Hepatocyte (in vitro differentiated cells): ENCODE measurements at regions not wholly inside any gene's neighbourhood (a gene's known extent, or its start where the extent isn't known, plus 50 kb on each side); places are given as distances from the start of the nearest gene placed in this dataset.

Experiments used
- DNase-seq: peaks from one replicate; pipeline ENCODE4 v3.0.0-alpha.2; 2016; ENCODE audit warnings: low spot score
- H2AFZ ChIP-seq: fragments of 200-600 bp; sonication (generic); 2 replicates; pipeline ENCODE4 v1.6.0; 2016; ENCODE audit warnings: antibody characterized with exemption, mild to moderate bottlenecking
- H3K27ac ChIP-seq: fragments of 200-600 bp; sonication (generic); 2 replicates; pipeline ENCODE4 v1.5.1; 2016; ENCODE audit warnings: mild to moderate bottlenecking
- H3K27me3 ChIP-seq: fragments of 200-600 bp; sonication (generic); 2 replicates; pipeline ENCODE4 v1.6.1; 2016
- H3K36me3 ChIP-seq: fragments of 200-600 bp; sonication (generic); replicated peaks from 2 replicates; pipeline ENCODE4 v1.5.1; 2016; ENCODE audit warnings: low read depth; ENCODE audit not compliant: insufficient read depth
- H3K4me1 ChIP-seq: fragments of 200-600 bp; sonication (generic); 2 replicates; pipeline ENCODE4 v1.5.1; 2016; ENCODE audit warnings: mild to moderate bottlenecking, moderate library complexity; ENCODE audit not compliant: insufficient read depth
- H3K4me2 ChIP-seq: fragments of 200-600 bp; sonication (generic); 2 replicates; pipeline ENCODE4 v1.6.0; 2016
- H3K4me3 ChIP-seq: fragments of 200-600 bp; sonication (generic); 2 replicates; pipeline ENCODE4 v1.5.1; 2016; ENCODE audit warnings: mild to moderate bottlenecking
- H3K79me2 ChIP-seq: fragments of 200-600 bp; sonication (generic); 2 replicates; pipeline ENCODE4 v1.6.0; 2017; ENCODE audit warnings: mild to moderate bottlenecking
- H3K9me2 ChIP-seq: fragments of 200-600 bp; sonication (generic); replicated peaks from 2 replicates; pipeline ENCODE4 v1.6.0; 2017; ENCODE audit warnings: mild to moderate bottlenecking; ENCODE audit not compliant: insufficient read depth
- H3K9me3 ChIP-seq: fragments of 200-600 bp; sonication (generic); 2 replicates; pipeline ENCODE4 v1.5.1; 2016; ENCODE audit warnings: low read depth, mild to moderate bottlenecking
- H4K20me1 ChIP-seq: fragments of 200-600 bp; sonication (generic); 2 replicates; pipeline ENCODE4 v1.6.0; 2016; ENCODE audit warnings: mild to moderate bottlenecking; ENCODE audit not compliant: insufficient read depth, poor library complexity, severe bottlenecking
- EZH2 ChIP-seq: fragments of 200-600 bp; sonication (generic); IDR thresholded peaks from 2 replicates; pipeline ENCODE4 v1.6.1; 2016; ENCODE audit warnings: antibody characterized with exemption, mild to moderate bottlenecking, borderline replicate concordance
- EZH2phosphoT487 ChIP-seq: fragments of 200-600 bp; sonication (generic); IDR thresholded peaks from one replicate; pipeline ENCODE4 v1.6.1; 2018; ENCODE audit warnings: antibody characterized with exemption, mild to moderate bottlenecking, low read depth, moderate library complexity; ENCODE audit not compliant: unreplicated experiment, severe bottlenecking
- WGBS: methylation state at CpG from one replicate; pipeline ENCODE4 v1.1.6; 2016; ENCODE audit warnings: low lambda C conversion rate; ENCODE audit errors: missing lambda C conversion rate; 5-methylcytosine and 5-hydroxymethylcytosine counted together
- TF ChIP-seq, protein P1 (sequence below): fragments of 200-600 bp; sonication (generic); IDR thresholded peaks from 2 replicates; pipeline ENCODE4 v1.5.1; 2016; ENCODE audit warnings: antibody characterized with exemption, mild to moderate bottlenecking; ENCODE audit not compliant: poor library complexity

DNA sequence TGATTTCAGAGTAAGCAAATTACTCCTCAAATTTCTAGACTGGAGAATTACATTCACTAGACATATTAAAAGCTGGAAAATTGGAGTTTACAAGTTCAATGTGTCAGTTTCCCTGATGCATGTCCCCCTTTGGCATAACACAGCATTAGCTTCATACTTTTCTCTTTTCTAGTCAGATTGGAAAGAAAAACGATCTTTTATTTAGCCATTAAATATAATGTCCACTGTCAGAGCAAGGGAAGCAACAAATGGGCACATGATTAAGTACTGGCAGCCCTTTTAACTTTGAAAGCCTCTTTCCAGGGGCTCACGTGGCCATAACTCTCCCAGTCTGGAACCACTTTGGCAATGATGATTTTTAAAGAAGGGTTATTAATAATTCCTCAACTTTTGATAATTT is 203.3 kb downstream of the KCNN2 start:
- no peaks in the 10 kb centered on the region for H4K20me1 ChIP-seq
- WGBS: 56% methylated on average over 2 of the region's 2 CpGs
- no peaks in the 10 kb centered on the region for H3K9me3 ChIP-seq
- H3K27me3 ChIP-seq: no peaks in the 10 kb centered on the region
- no peak for DNase-seq
- H3K27ac ChIP-seq: no peak overlapping the region
- H3K36me3 ChIP-seq: no peaks in the 10 kb centered on the region
- no peak for TF ChIP-seq EZH2phosphoT487
- no peak for TF ChIP-seq EZH2
- TF ChIP-seq, protein P1, sequence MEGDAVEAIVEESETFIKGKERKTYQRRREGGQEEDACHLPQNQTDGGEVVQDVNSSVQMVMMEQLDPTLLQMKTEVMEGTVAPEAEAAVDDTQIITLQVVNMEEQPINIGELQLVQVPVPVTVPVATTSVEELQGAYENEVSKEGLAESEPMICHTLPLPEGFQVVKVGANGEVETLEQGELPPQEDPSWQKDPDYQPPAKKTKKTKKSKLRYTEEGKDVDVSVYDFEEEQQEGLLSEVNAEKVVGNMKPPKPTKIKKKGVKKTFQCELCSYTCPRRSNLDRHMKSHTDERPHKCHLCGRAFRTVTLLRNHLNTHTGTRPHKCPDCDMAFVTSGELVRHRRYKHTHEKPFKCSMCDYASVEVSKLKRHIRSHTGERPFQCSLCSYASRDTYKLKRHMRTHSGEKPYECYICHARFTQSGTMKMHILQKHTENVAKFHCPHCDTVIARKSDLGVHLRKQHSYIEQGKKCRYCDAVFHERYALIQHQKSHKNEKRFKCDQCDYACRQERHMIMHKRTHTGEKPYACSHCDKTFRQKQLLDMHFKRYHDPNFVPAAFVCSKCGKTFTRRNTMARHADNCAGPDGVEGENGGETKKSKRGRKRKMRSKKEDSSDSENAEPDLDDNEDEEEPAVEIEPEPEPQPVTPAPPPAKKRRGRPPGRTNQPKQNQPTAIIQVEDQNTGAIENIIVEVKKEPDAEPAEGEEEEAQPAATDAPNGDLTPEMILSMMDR: no peak
- H3K4me2 ChIP-seq: no peak overlapping the region
- no peaks in the 10 kb centered on the region for H3K79me2 ChIP-seq
- no peaks in the 10 kb centered on the region for H3K9me2 ChIP-seq
- H2AFZ ChIP-seq: no peak overlapping the region
- no peaks in the 10 kb centered on the region for H3K4me1 ChIP-seq
- H3K4me3 ChIP-seq: no peak overlapping the region

DNA sequence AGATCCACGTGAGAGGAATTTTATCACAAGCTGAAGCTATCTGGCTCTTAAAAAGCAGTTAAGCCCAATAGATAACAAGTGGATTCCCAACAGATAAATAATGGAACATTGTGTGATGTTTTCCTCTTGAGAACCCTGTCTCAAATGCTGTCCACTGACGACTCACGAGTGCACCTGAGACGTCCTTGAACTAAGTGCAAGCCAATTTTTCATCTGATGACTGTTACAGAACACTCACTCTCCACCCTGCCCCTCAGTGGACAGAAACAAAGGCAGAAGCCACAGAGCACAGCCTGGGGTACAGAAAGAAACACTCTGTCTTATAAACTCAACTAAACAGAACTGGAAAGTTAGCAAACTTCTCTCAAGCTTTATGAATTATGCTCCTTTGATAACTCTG is 199.5 kb downstream of the KCNN2 start:
- Histone ChIP-seq H3K79me2 (no peaks in the 10 kb centered on the region), H3K9me3 (no peaks in the 10 kb centered on the region), H3K27me3 (no peaks in the 10 kb centered on the region), H3K36me3 (no peaks in the 10 kb centered on the region), H3K27ac (no peak overlapping the region), H3K4me3 (no peak overlapping the region), H3K4me2 (no peak overlapping the region), H3K4me1 (no peaks in the 10 kb centered on the region), H4K20me1 (no peaks in the 10 kb centered on the region), H3K9me2 (no peaks in the 10 kb centered on the region), H2AFZ (no peak overlapping the region)
- no peak for DNase-seq
- WGBS: 23% methylated on average over 4 of the region's 4 CpGs
- TF ChIP-seq EZH2 (no peak), EZH2phosphoT487 (no peak)
- TF ChIP-seq, protein P1: no peak
